Loucy (cell line): ENCODE measurements at regions not wholly inside any gene's neighbourhood (a gene's known extent, or its start where the extent isn't known, plus 50 kb on each side); places are given as distances from the start of the nearest gene placed in this dataset.
A peak's percentile ranks its signal among the peaks of the same experiment; 100 is the strongest.

Experiments used
- H2AFZ ChIP-seq: fragments of 200-600 bp; sonication (generic); 2 replicates; pipeline ENCODE4 v1.6.0; 2016; ENCODE audit warnings: antibody characterized with exemption, mild to moderate bottlenecking, low read length, moderate library complexity
- H3F3A ChIP-seq: fragments of 200-600 bp; 2 replicates; pipeline ENCODE4 v1.6.0; 2016; ENCODE audit warnings: antibody characterized with exemption, low read depth, mild to moderate bottlenecking
- H3K27me3 ChIP-seq: fragments of 200-600 bp; sonication (generic); 2 replicates; pipeline ENCODE4 v1.6.1; 2014; ENCODE audit warnings: low read length, mild to moderate bottlenecking; ENCODE audit not compliant: insufficient read depth, poor library complexity, severe bottlenecking
- H3K36me3 ChIP-seq: fragments of 200-600 bp; sonication (generic); 2 replicates; pipeline ENCODE4 v1.6.1; 2016; ENCODE audit warnings: low read length; ENCODE audit not compliant: insufficient read depth
- H3K4me1 ChIP-seq: fragments of 200-600 bp; sonication (generic); 2 replicates; pipeline ENCODE4 v1.5.1; 2014; ENCODE audit warnings: low read length, mild to moderate bottlenecking; ENCODE audit not compliant: insufficient read depth, poor library complexity, severe bottlenecking
- H3K4me2 ChIP-seq: fragments of 200-600 bp; sonication (generic); 2 replicates; pipeline ENCODE4 v1.6.0; 2014; ENCODE audit warnings: antibody characterized with exemption, low read length, low read depth, mild to moderate bottlenecking; ENCODE audit not compliant: poor library complexity, severe bottlenecking
- H3K4me3 ChIP-seq: fragments of 200-600 bp; sonication (generic); 2 replicates; pipeline ENCODE4 v1.5.1; 2014; ENCODE audit warnings: low read length, mild to moderate bottlenecking, mixed read lengths; ENCODE audit not compliant: poor library complexity, severe bottlenecking
- H3K79me2 ChIP-seq: fragments of 200-600 bp; sonication (generic); 2 replicates; pipeline ENCODE4 v1.6.1; 2014; ENCODE audit warnings: low read length; ENCODE audit not compliant: insufficient read depth
- H3K9ac ChIP-seq: fragments of 200-600 bp; sonication (generic); 2 replicates; pipeline ENCODE4 v1.6.0; 2014; ENCODE audit warnings: mild to moderate bottlenecking, low read depth, low read length, moderate library complexity; ENCODE audit not compliant: poor library complexity, severe bottlenecking
- H3K9me2 ChIP-seq: fragments of 200-600 bp; sonication (generic); replicated peaks from 2 replicates; pipeline ENCODE4 v1.6.1; 2016; ENCODE audit warnings: low read depth, low read length, mixed read lengths
- H3K9me3 ChIP-seq: fragments of 200-600 bp; sonication (generic); 2 replicates; pipeline ENCODE4 v1.6.1; 2014; ENCODE audit warnings: mild to moderate bottlenecking, antibody characterized with exemption, low read length, low read depth; ENCODE audit not compliant: insufficient read depth
- H4K20me1 ChIP-seq: fragments of 200-600 bp; sonication (generic); 2 replicates; pipeline ENCODE4 v1.6.0; 2014; ENCODE audit warnings: antibody characterized with exemption, low read length, mild to moderate bottlenecking; ENCODE audit not compliant: insufficient read depth, poor library complexity, severe bottlenecking
- CTCF ChIP-seq: fragments of 200-600 bp; sonication (generic); conservative IDR thresholded peaks from 2 replicates; pipeline ENCODE4 v1.5.1; 2014; ENCODE audit warnings: mild to moderate bottlenecking, antibody characterized with exemption, low read length
- EZH2phosphoT487 ChIP-seq: fragments of 200-600 bp; IDR thresholded peaks from 2 replicates; pipeline ENCODE4 v1.6.1; 2018; ENCODE audit warnings: antibody characterized with exemption, mild to moderate bottlenecking, moderate library complexity, borderline replicate concordance

- H3K4me1 ChIP-seq: no peaks in the 10 kb centered on the region
- no peaks in the 10 kb centered on the region for H4K20me1 ChIP-seq
- TF ChIP-seq EZH2phosphoT487 (no peak), CTCF (no peak)
- H3K9me3 ChIP-seq: no peaks in the 10 kb centered on the region
- no peaks in the 10 kb centered on the region for H3K9me2 ChIP-seq
- H3K4me2 ChIP-seq: no peak overlapping the region
- H3K36me3 ChIP-seq: no peaks in the 10 kb centered on the region
- H3K9ac ChIP-seq: no peak overlapping the region
- H2AFZ ChIP-seq: no peak overlapping the region
- no peak overlapping the region for H3K4me3 ChIP-seq
- no peaks in the 10 kb centered on the region for H3K79me2 ChIP-seq
- no peaks in the 10 kb centered on the region for H3F3A ChIP-seq
- no peaks in the 10 kb centered on the region for H3K27me3 ChIP-seq
Observed at GRCh38 chr22:22763512-22763911, 119.1 kb downstream of the GGTLC2 start.

DNA sequence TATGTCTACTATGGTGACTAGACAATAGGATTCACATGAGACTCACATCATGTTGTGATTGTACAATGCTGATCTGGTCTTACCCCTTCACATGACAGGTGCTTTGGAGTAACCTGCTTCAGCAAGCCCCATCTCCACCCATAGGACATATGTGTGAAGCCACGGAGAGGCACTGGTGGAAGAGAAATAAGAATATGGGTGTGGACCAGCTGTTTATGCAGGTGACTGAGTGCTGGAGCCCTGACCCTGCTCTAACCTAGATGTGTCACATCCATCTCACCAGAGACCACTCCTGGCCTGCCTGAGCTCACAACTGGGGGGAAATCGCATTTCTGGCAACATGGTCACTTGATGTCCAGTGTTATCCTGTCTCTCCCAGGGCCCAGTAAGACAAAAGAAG is 119.7 kb downstream of the GGTLC2 start:
- no peaks in the 10 kb centered on the region for H3K9me3 ChIP-seq

GRCh38 chr22:22767876-22768602 is 119.6 kb upstream of the IGLL5 start:
- TF ChIP-seq EZH2phosphoT487 (no peak), CTCF (peak; percentile 59)
- no peak overlapping the region for H3K4me3 ChIP-seq
- H3K4me2 ChIP-seq: no peak overlapping the region
- no peaks in the 10 kb centered on the region for H3K27me3 ChIP-seq
- H2AFZ ChIP-seq: no peak overlapping the region
- no peaks in the 10 kb centered on the region for H3F3A ChIP-seq
- no peaks in the 10 kb centered on the region for H3K79me2 ChIP-seq
- H4K20me1 ChIP-seq: no peaks in the 10 kb centered on the region
- H3K36me3 ChIP-seq: no peaks in the 10 kb centered on the region
- no peak overlapping the region for H3K9ac ChIP-seq
- H3K9me2 ChIP-seq: no peaks in the 10 kb centered on the region
- H3K4me1 ChIP-seq: no peaks in the 10 kb centered on the region
- no peaks in the 10 kb centered on the region for H3K9me3 ChIP-seq

More for the DNA sequence above, 119.7 kb downstream of the GGTLC2 start:
- Histone ChIP-seq H3K4me2 (no peak overlapping the region), H3K79me2 (no peaks in the 10 kb centered on the region), H3K4me3 (no peak overlapping the region), H3K27me3 (no peaks in the 10 kb centered on the region), H3K9ac (no peak overlapping the region), H3K9me2 (no peaks in the 10 kb centered on the region), H4K20me1 (no peaks in the 10 kb centered on the region), H3K36me3 (no peaks in the 10 kb centered on the region), H3K4me1 (no peaks in the 10 kb centered on the region), H3F3A (no peaks in the 10 kb centered on the region), H2AFZ (no peak overlapping the region)
- TF ChIP-seq EZH2phosphoT487 (no peak), CTCF (no peak)
